GM12878 (cell line): ENCODE measurements at regions not wholly inside any gene's neighbourhood (a gene's known extent, or its start where the extent isn't known, plus 50 kb on each side); places are given as distances from the start of the nearest gene placed in this dataset.

Source experiments
- ATAC-seq: fragments of 200-7000 bp; cut with Tn5 transposase; 3 replicates; pipeline ENCODE4 v1.9.1; 2020; ENCODE audit warnings: mild to moderate bottlenecking, moderate library complexity
- BruUV-seq: library from RNA; stranded (reverse); fragments of 400-500 nt; replicated peaks from 2 replicates; lab custom pipeline; 2021; lab: Mats Ljungman, UMichigan
- CTCF ChIA-PET: fragments of 300-600 bp; sonication (Branson Sonifier 250); formaldehyde crosslinking; extraction: SDS; loops from one replicate; lab custom pipeline; 2021; ENCODE audit warnings: inconsistent platforms; lab: Yijun Ruan, JAX
- POLR2A ChIA-PET: fragments of 350-600 bp; formaldehyde crosslinking; extraction: SDS; loops from one replicate; lab custom pipeline; 2021; ENCODE audit warnings: inconsistent platforms; lab: Charles Lee
- RAD21 ChIA-PET: fragments of 300-600 bp; sonication (Branson Sonifier 250); formaldehyde crosslinking; loops from one replicate; lab custom pipeline; 2023; ENCODE audit warnings: antibody characterized with exemption; ENCODE audit not compliant: unreplicated experiment; lab: Charles Lee
- SMC1A ChIA-PET: fragments of 300-600 bp; sonication (Branson Sonifier 250); formaldehyde crosslinking; loops from one replicate; lab custom pipeline; 2023; ENCODE audit not compliant: unreplicated experiment, uncharacterized antibody; lab: Charles Lee
- DNase-seq: peaks from one replicate; pipeline ENCODE4 v3.0.0-alpha.2; 2011; ENCODE audit warnings: low read depth, low spot score
- FAIRE-seq: peaks from 3 replicates; lab custom pipeline; 2011; peaks lifted over from hg19 to GRCh38; lab: Jason Lieb, UNC
- H2AFZ ChIP-seq: 2 replicates; pipeline ENCODE4 v1.6.0; 2011; ENCODE audit warnings: low read depth, low read length, control low read depth; ENCODE audit not compliant: control insufficient read depth
- H3K27ac ChIP-seq: 2 replicates; pipeline ENCODE4 v1.5.1; 2011; ENCODE audit warnings: control low read depth; ENCODE audit not compliant: control insufficient read depth, insufficient read depth
- H3K27me3 ChIP-seq, 2 experiments: replicated peaks in 1 of 2; 2 replicates each; pipeline versions ENCODE4 v1.6.0 to v1.6.1; 2011; ENCODE audit warnings: low read length in 1 of 2; ENCODE audit not compliant: control insufficient read depth in 2 of 2, insufficient read depth in 2 of 2
- H3K36me3 ChIP-seq, 2 experiments: 2 replicates each; pipeline ENCODE4 v1.5.1; 2011; ENCODE audit warnings: low read length in 1 of 2; ENCODE audit not compliant: control insufficient read depth in 2 of 2, insufficient read depth in 2 of 2
- H3K4me1 ChIP-seq: 2 replicates; pipeline ENCODE4 v1.6.1; 2011; ENCODE audit warnings: mild to moderate bottlenecking, low read length, moderate library complexity, mixed read lengths; ENCODE audit not compliant: control insufficient read depth, insufficient read depth
- H3K4me2 ChIP-seq: 2 replicates; pipeline ENCODE4 v1.6.0; 2011; ENCODE audit warnings: control low read depth; ENCODE audit not compliant: control insufficient read depth, insufficient read depth
- H3K4me3 ChIP-seq: fragments of 200-600 bp; sonication (generic); 2 replicates; pipeline ENCODE4 v1.5.1; 2016
- H3K79me2 ChIP-seq: 2 replicates; pipeline ENCODE4 v1.6.0; 2011; ENCODE audit warnings: low read length; ENCODE audit not compliant: control insufficient read depth, insufficient read depth
- H3K9ac ChIP-seq: 2 replicates; pipeline ENCODE4 v1.8.0; 2011; ENCODE audit warnings: low read length, control low read depth, mixed read lengths; ENCODE audit not compliant: control insufficient read depth, insufficient read depth
- H3K9me3 ChIP-seq: replicated peaks from 3 replicates; pipeline ENCODE4 v1.5.1; 2011; ENCODE audit warnings: mild to moderate bottlenecking, low read length; ENCODE audit not compliant: control insufficient read depth, insufficient read depth
- H4K20me1 ChIP-seq: 2 replicates; pipeline ENCODE4 v1.6.0; 2011; ENCODE audit not compliant: control insufficient read depth, insufficient read depth
- CBX3 ChIP-seq: fragments of 200-600 bp; sonication (generic); IDR thresholded peaks from 2 replicates; pipeline ENCODE4 v1.6.1; 2016; ENCODE audit warnings: low read depth, borderline replicate concordance
- ETV6 ChIP-seq, 2 experiments: fragments of 450-650 bp in 1 of 2; IDR thresholded peaks in 1 of 2; conservative IDR thresholded peaks in 1 of 2; 2 replicates each; pipeline ENCODE4 v1.6.1; 2014; ENCODE audit warnings: antibody characterized with exemption in 1 of 2, borderline replicate concordance in 1 of 2, low read depth in 1 of 2, mild to moderate bottlenecking in 1 of 2, moderate library complexity in 1 of 2
- HDAC6 ChIP-seq: fragments of 200-600 bp; sonication (generic); IDR thresholded peaks from one replicate; pipeline ENCODE4 v1.8.0; 2017; ENCODE audit warnings: antibody characterized with exemption; ENCODE audit not compliant: unreplicated experiment
- SMAD1 ChIP-seq: fragments of 450-650 bp; IDR thresholded peaks from 2 replicates; pipeline ENCODE4 v1.6.1; 2018; ENCODE audit warnings: mild to moderate bottlenecking, low read depth; ENCODE audit not compliant: partially characterized antibody
- WGBS: methylation state at CpG from one replicate; pipeline ENCODE4 v1.1.6; 2016; ENCODE audit warnings: low lambda C conversion rate; ENCODE audit not compliant: insufficient replicate concordance, insufficient coverage; ENCODE audit errors: missing lambda C conversion rate; 5-methylcytosine and 5-hydroxymethylcytosine counted together
- in situ Hi-C: fragments of 300-500 bp; cut with MboI; formaldehyde crosslinking; loops from 9 replicates; pipeline ENCODE4 v1.14.3; 2018; ENCODE audit warnings: mixed read lengths
- intact Hi-C: fragments of 100-400 bp; cut with micrococcal nuclease; formaldehyde crosslinking; loops from one replicate; pipeline ENCODE4 v1.14.2; 2022; ENCODE audit not compliant: unreplicated experiment
- TF ChIP-seq, protein P1 (sequence below): fragments of 450-650 bp; formaldehyde crosslinking; IDR thresholded peaks from 2 replicates; pipeline ENCODE4 v1.4.0; 2020; ENCODE audit warnings: mild to moderate bottlenecking, moderate library complexity
- TF ChIP-seq, protein P2 (sequence below): IDR thresholded peaks from 2 replicates; pipeline ENCODE4 v1.6.1; 2012; ENCODE audit warnings: low read depth, low read length, improper control_type of control experiment
- TF ChIP-seq, protein P3 (sequence below): fragments of 150-350 bp; IDR thresholded peaks from 2 replicates; pipeline ENCODE4 v1.6.1; 2014; ENCODE audit warnings: mild to moderate bottlenecking, low read depth, low read length
- TF ChIP-seq, protein P4 (sequence below): fragments of 450-650 bp; IDR thresholded peaks from 2 replicates; pipeline ENCODE4 v1.6.1; 2016; ENCODE audit warnings: mild to moderate bottlenecking
- TF ChIP-seq, protein P5 (sequence below): IDR thresholded peaks from 2 replicates; pipeline ENCODE4 v1.6.1; 2012; ENCODE audit warnings: low read length, inconsistent platforms
- TF ChIP-seq, protein P6 (sequence below): fragments of 450-650 bp; IDR thresholded peaks from 2 replicates; pipeline ENCODE4 v1.6.1; 2017; ENCODE audit warnings: mild to moderate bottlenecking, low read depth, inconsistent platforms; ENCODE audit not compliant: poor library complexity, severe bottlenecking

DNA sequence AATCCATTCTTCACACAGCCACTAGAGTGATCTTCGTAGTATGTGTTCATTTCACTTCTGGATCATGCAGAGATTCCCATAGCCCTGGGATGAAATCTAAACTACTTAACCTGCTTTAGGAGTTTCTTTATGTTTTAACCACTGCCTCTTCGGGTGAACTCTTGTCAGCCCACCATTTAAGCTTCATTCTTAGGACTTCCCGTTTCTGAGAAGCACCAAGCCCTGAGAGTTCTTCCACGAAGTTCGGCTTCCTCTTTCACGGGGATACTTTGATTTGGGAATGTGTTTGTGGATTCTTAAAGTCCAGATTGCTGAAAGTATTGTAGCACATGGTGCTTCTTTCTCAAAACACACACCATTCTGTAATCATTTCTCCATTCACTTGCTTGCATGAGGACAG, 205.0 kb downstream of the UBE2E3 start (continued):
- TF ChIP-seq, protein P1, sequence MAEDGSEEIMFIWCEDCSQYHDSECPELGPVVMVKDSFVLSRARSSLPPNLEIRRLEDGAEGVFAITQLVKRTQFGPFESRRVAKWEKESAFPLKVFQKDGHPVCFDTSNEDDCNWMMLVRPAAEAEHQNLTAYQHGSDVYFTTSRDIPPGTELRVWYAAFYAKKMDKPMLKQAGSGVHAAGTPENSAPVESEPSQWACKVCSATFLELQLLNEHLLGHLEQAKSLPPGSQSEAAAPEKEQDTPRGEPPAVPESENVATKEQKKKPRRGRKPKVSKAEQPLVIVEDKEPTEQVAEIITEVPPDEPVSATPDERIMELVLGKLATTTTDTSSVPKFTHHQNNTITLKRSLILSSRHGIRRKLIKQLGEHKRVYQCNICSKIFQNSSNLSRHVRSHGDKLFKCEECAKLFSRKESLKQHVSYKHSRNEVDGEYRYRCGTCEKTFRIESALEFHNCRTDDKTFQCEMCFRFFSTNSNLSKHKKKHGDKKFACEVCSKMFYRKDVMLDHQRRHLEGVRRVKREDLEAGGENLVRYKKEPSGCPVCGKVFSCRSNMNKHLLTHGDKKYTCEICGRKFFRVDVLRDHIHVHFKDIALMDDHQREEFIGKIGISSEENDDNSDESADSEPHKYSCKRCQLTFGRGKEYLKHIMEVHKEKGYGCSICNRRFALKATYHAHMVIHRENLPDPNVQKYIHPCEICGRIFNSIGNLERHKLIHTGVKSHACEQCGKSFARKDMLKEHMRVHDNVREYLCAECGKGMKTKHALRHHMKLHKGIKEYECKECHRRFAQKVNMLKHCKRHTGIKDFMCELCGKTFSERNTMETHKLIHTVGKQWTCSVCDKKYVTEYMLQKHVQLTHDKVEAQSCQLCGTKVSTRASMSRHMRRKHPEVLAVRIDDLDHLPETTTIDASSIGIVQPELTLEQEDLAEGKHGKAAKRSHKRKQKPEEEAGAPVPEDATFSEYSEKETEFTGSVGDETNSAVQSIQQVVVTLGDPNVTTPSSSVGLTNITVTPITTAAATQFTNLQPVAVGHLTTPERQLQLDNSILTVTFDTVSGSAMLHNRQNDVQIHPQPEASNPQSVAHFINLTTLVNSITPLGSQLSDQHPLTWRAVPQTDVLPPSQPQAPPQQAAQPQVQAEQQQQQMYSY = no peak
- TF ChIP-seq ETV6 (conservative IDR thresholded peaks at IDR 0.05 in 1 of 2, IDR thresholded peaks at IDR 0.05 in 1 of 2; ENCODE audit: borderline replicate concordance in 1 of 2, low read depth in 1 of 2) = no peak
- TF ChIP-seq HDAC6 = no peak
- TF ChIP-seq, protein P2, sequence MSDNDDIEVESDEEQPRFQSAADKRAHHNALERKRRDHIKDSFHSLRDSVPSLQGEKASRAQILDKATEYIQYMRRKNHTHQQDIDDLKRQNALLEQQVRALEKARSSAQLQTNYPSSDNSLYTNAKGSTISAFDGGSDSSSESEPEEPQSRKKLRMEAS = no peak

DNA sequence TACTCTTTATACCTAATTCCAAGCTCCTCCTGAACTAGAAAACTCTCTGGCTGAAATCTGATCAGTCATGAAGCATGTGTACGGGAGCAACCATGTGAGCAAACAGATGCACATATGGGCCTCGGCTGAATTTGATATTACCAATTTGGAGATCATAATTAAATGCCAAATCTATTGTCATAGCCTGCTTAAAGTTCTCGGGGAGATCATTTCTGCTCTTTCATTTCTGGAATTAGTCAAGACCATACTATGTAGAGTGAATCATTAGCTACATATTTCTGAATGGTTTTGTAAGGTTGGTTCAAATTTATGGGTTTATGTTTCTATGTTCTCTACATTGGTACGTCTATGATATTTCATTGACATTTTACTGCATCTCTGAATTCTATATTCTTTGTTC, 205.5 kb downstream of the UBE2E3 start:
- no peak for DNase-seq
- ChIA-PET RAD21 (interaction anchor here (0.6 to 0.7 kb wide), 3 partner anchors 19 to 217 kb away, joined by 3 read pairs; no protein-coding TSS in a partner anchor), CTCF (interaction anchor here (0.8 to 1.0 kb wide), 2 partner anchors 15 to 81 kb away, joined by 4 read pairs; no protein-coding TSS in a partner anchor), POLR2A (interaction anchor here (1.2 kb wide), 1 partner anchor 280 kb away, joined by 3 read pairs; no protein-coding TSS in a partner anchor), SMC1A (interaction anchor here (1.3 to 2.8 kb wide), 3 partner anchors 10 to 81 kb away, joined by 3 to 16 read pairs (median 7); no protein-coding TSS in a partner anchor)
- Histone ChIP-seq H3K27me3 (no peaks in the 10 kb centered on the region), H4K20me1 (no peaks in the 10 kb centered on the region), H3K27ac (no peak overlapping the region), H3K4me3 (no peak overlapping the region), H3K4me1 (peaks cover 11% of the 10 kb centered on the region; the same call in 1 of the 2 replicates), H2AFZ (no peak overlapping the region), H3K4me2 (no peak overlapping the region), H3K36me3 (no peaks in the 10 kb centered on the region), H3K79me2 (no peaks in the 10 kb centered on the region), H3K9me3 (no peaks in the 10 kb centered on the region), H3K9ac (no peak overlapping the region)
- FAIRE-seq = no peak
- 81% methylated on average over 4 of the region's 4 CpGs for WGBS
- intact Hi-C loops = no loop called here
- in situ Hi-C loops = no loop called here
- no peak for ATAC-seq
- no TSS peak for BruUV-seq
- TF ChIP-seq, protein P3, sequence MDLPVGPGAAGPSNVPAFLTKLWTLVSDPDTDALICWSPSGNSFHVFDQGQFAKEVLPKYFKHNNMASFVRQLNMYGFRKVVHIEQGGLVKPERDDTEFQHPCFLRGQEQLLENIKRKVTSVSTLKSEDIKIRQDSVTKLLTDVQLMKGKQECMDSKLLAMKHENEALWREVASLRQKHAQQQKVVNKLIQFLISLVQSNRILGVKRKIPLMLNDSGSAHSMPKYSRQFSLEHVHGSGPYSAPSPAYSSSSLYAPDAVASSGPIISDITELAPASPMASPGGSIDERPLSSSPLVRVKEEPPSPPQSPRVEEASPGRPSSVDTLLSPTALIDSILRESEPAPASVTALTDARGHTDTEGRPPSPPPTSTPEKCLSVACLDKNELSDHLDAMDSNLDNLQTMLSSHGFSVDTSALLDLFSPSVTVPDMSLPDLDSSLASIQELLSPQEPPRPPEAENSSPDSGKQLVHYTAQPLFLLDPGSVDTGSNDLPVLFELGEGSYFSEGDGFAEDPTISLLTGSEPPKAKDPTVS = no peak
- TF ChIP-seq CBX3 = no peak
- TF ChIP-seq, protein P4, sequence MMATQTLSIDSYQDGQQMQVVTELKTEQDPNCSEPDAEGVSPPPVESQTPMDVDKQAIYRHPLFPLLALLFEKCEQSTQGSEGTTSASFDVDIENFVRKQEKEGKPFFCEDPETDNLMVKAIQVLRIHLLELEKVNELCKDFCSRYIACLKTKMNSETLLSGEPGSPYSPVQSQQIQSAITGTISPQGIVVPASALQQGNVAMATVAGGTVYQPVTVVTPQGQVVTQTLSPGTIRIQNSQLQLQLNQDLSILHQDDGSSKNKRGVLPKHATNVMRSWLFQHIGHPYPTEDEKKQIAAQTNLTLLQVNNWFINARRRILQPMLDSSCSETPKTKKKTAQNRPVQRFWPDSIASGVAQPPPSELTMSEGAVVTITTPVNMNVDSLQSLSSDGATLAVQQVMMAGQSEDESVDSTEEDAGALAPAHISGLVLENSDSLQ = no peak
- TF ChIP-seq, protein P5, sequence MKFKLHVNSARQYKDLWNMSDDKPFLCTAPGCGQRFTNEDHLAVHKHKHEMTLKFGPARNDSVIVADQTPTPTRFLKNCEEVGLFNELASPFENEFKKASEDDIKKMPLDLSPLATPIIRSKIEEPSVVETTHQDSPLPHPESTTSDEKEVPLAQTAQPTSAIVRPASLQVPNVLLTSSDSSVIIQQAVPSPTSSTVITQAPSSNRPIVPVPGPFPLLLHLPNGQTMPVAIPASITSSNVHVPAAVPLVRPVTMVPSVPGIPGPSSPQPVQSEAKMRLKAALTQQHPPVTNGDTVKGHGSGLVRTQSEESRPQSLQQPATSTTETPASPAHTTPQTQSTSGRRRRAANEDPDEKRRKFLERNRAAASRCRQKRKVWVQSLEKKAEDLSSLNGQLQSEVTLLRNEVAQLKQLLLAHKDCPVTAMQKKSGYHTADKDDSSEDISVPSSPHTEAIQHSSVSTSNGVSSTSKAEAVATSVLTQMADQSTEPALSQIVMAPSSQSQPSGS = no peak
- TF ChIP-seq SMAD1 = no peak
- TF ChIP-seq, protein P6, sequence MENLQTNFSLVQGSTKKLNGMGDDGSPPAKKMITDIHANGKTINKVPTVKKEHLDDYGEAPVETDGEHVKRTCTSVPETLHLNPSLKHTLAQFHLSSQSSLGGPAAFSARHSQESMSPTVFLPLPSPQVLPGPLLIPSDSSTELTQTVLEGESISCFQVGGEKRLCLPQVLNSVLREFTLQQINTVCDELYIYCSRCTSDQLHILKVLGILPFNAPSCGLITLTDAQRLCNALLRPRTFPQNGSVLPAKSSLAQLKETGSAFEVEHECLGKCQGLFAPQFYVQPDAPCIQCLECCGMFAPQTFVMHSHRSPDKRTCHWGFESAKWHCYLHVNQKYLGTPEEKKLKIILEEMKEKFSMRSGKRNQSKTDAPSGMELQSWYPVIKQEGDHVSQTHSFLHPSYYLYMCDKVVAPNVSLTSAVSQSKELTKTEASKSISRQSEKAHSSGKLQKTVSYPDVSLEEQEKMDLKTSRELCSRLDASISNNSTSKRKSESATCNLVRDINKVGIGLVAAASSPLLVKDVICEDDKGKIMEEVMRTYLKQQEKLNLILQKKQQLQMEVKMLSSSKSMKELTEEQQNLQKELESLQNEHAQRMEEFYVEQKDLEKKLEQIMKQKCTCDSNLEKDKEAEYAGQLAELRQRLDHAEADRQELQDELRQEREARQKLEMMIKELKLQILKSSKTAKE = no peak
